ENCODE measurements at regions not wholly inside any gene's neighbourhood (a gene's known extent, or its start where the extent isn't known, plus 50 kb on each side); places are given as distances from the start of the nearest gene placed in this dataset.

- H3K36me3 ChIP-seq (ENCODE audit: control insufficient read depth in 2 of 2, insufficient read depth in 2 of 2, low read length in 1 of 2), result no peaks in the 10 kb centered on the region
- 95% methylated on average over 7 of the region's 7 CpGs for WGBS, 2 donors
- H3K4me1 ChIP-seq (ENCODE audit: control insufficient read depth in 2 of 2, insufficient read depth in 2 of 2, low read length in 1 of 2), result no peaks in the 10 kb centered on the region
- no peak overlapping the region for H3K27ac ChIP-seq (ENCODE audit: low read depth in 2 of 2, low read length in 1 of 2)
- no peaks in the 10 kb centered on the region for H3K27me3 ChIP-seq (ENCODE audit: control insufficient read depth in 1 of 2, insufficient read depth in 2 of 2, low read length in 2 of 2)
- no peak overlapping the region for H3K4me3 ChIP-seq (ENCODE audit: low read depth in 1 of 2, low read length in 2 of 2)
- peaks cover 0 to 2% of the 10 kb centered on the region in 2 donors for H3K9me3 ChIP-seq (ENCODE audit: control insufficient read depth in 2 of 2, insufficient read depth in 1 of 2, low read depth in 1 of 2, low read length in 1 of 2)
These were observed 251.4 kb downstream of the MSRB3 start for GRCh38 chr12:65529771-65530435.

GRCh38 chr12:65532162-65532561 is 253.7 kb downstream of the MSRB3 start:
- Histone ChIP-seq H3K9me3 (ENCODE audit: control insufficient read depth in 2 of 2, insufficient read depth in 1 of 2, low read depth in 1 of 2, low read length in 1 of 2) (peaks cover 0 to 2% of the 10 kb centered on the region in 2 donors), H3K4me1 (ENCODE audit: control insufficient read depth in 2 of 2, insufficient read depth in 2 of 2, low read length in 1 of 2) (no peaks in the 10 kb centered on the region), H3K4me3 (ENCODE audit: low read depth in 1 of 2, low read length in 2 of 2) (no peak overlapping the region), H3K27ac (ENCODE audit: low read depth in 2 of 2, low read length in 1 of 2) (no peak overlapping the region), H3K36me3 (ENCODE audit: control insufficient read depth in 2 of 2, insufficient read depth in 2 of 2, low read length in 1 of 2) (no peaks in the 10 kb centered on the region), H3K27me3 (ENCODE audit: control insufficient read depth in 1 of 2, insufficient read depth in 2 of 2, low read length in 2 of 2) (no peaks in the 10 kb centered on the region)
- 81 to 89% methylated on average over 2 of the region's 2 CpGs for WGBS, 2 donors

- H3K4me1 ChIP-seq (ENCODE audit: control insufficient read depth in 2 of 2, insufficient read depth in 2 of 2, low read length in 1 of 2), result no peaks in the 10 kb centered on the region
- no peaks in the 10 kb centered on the region for H3K27me3 ChIP-seq (ENCODE audit: control insufficient read depth in 1 of 2, insufficient read depth in 2 of 2, low read length in 2 of 2)
- no peak overlapping the region for H3K27ac ChIP-seq (ENCODE audit: low read depth in 2 of 2, low read length in 1 of 2)
- H3K9me3 ChIP-seq (ENCODE audit: control insufficient read depth in 2 of 2, insufficient read depth in 1 of 2, low read depth in 1 of 2, low read length in 1 of 2), result no peaks in the 10 kb centered on the region
- H3K4me3 ChIP-seq (ENCODE audit: low read depth in 1 of 2, low read length in 2 of 2), result no peak overlapping the region
- WGBS, 2 donors, result 57 to 64% methylated on average over 5 of the region's 5 CpGs
- H3K36me3 ChIP-seq (ENCODE audit: control insufficient read depth in 2 of 2, insufficient read depth in 2 of 2, low read length in 1 of 2), result no peaks in the 10 kb centered on the region
These were observed 254.3 kb downstream of the MSRB3 start for GRCh38 chr12:65532764-65533163.

GRCh38 chr12:65533177-65533883 is 254.8 kb downstream of the MSRB3 start:
- no peaks in the 10 kb centered on the region for H3K9me3 ChIP-seq (ENCODE audit: control insufficient read depth in 2 of 2, insufficient read depth in 1 of 2, low read depth in 1 of 2, low read length in 1 of 2)
- H3K27me3 ChIP-seq (ENCODE audit: control insufficient read depth in 1 of 2, insufficient read depth in 2 of 2, low read length in 2 of 2), result no peaks in the 10 kb centered on the region
- 50 to 52% methylated on average over 10 of the region's 10 CpGs for WGBS, 2 donors
- no peaks in the 10 kb centered on the region for H3K4me1 ChIP-seq (ENCODE audit: control insufficient read depth in 2 of 2, insufficient read depth in 2 of 2, low read length in 1 of 2)
- H3K27ac ChIP-seq (ENCODE audit: low read depth in 2 of 2, low read length in 1 of 2), result no peak overlapping the region
- no peak overlapping the region for H3K4me3 ChIP-seq (ENCODE audit: low read depth in 1 of 2, low read length in 2 of 2)
- no peaks in the 10 kb centered on the region for H3K36me3 ChIP-seq (ENCODE audit: control insufficient read depth in 2 of 2, insufficient read depth in 2 of 2, low read length in 1 of 2)

GRCh38 chr12:65534238-65534841 is 255.9 kb downstream of the MSRB3 start:
- H3K27me3 ChIP-seq (ENCODE audit: control insufficient read depth in 1 of 2, insufficient read depth in 2 of 2, low read length in 2 of 2), result no peaks in the 10 kb centered on the region
- H3K27ac ChIP-seq (ENCODE audit: low read depth in 2 of 2, low read length in 1 of 2), result no peak overlapping the region
- H3K9me3 ChIP-seq (ENCODE audit: control insufficient read depth in 2 of 2, insufficient read depth in 1 of 2, low read depth in 1 of 2, low read length in 1 of 2), result peaks cover 0 to under 1% of the 10 kb centered on the region in 2 donors
- no peaks in the 10 kb centered on the region for H3K4me1 ChIP-seq (ENCODE audit: control insufficient read depth in 2 of 2, insufficient read depth in 2 of 2, low read length in 1 of 2)
- WGBS, 2 donors, result 72 to 78% methylated on average over 8 of the region's 8 CpGs
- H3K36me3 ChIP-seq (ENCODE audit: control insufficient read depth in 2 of 2, insufficient read depth in 2 of 2, low read length in 1 of 2), result no peaks in the 10 kb centered on the region
- H3K4me3 ChIP-seq (ENCODE audit: low read depth in 1 of 2, low read length in 2 of 2), result no peak overlapping the region

- 76 to 78% methylated on average over 2 of the region's 2 CpGs for WGBS, 2 donors
- H3K9me3 ChIP-seq (ENCODE audit: control insufficient read depth in 2 of 2, insufficient read depth in 1 of 2, low read depth in 1 of 2, low read length in 1 of 2), result peaks cover 0 to 2% of the 10 kb centered on the region in 2 donors
- no peak overlapping the region for H3K27ac ChIP-seq (ENCODE audit: low read depth in 2 of 2, low read length in 1 of 2)
- H3K36me3 ChIP-seq (ENCODE audit: control insufficient read depth in 2 of 2, insufficient read depth in 2 of 2, low read length in 1 of 2), result no peaks in the 10 kb centered on the region
- H3K4me3 ChIP-seq (ENCODE audit: low read depth in 1 of 2, low read length in 2 of 2), result no peak overlapping the region
- no peaks in the 10 kb centered on the region for H3K27me3 ChIP-seq (ENCODE audit: control insufficient read depth in 1 of 2, insufficient read depth in 2 of 2, low read length in 2 of 2)
- H3K4me1 ChIP-seq (ENCODE audit: control insufficient read depth in 2 of 2, insufficient read depth in 2 of 2, low read length in 1 of 2), result no peaks in the 10 kb centered on the region
These were observed 257.5 kb downstream of the MSRB3 start for GRCh38 chr12:65535946-65536345.

- Histone ChIP-seq H3K27ac (ENCODE audit: low read depth in 2 of 2, low read length in 1 of 2) (no peak overlapping the region), H3K36me3 (ENCODE audit: control insufficient read depth in 2 of 2, insufficient read depth in 2 of 2, low read length in 1 of 2) (no peaks in the 10 kb centered on the region), H3K4me3 (ENCODE audit: low read depth in 1 of 2, low read length in 2 of 2) (no peak overlapping the region), H3K9me3 (ENCODE audit: control insufficient read depth in 2 of 2, insufficient read depth in 1 of 2, low read depth in 1 of 2, low read length in 1 of 2) (peaks cover 0 to 2% of the 10 kb centered on the region in 2 donors), H3K27me3 (ENCODE audit: control insufficient read depth in 1 of 2, insufficient read depth in 2 of 2, low read length in 2 of 2) (no peaks in the 10 kb centered on the region), H3K4me1 (ENCODE audit: control insufficient read depth in 2 of 2, insufficient read depth in 2 of 2, low read length in 1 of 2) (no peaks in the 10 kb centered on the region)
- 37 to 55% methylated on average over 3 of the region's 3 CpGs for WGBS, 2 donors
These were observed 257.9 kb downstream of the MSRB3 start for GRCh38 chr12:65536351-65536750.

GRCh38 chr12:65536876-65537681 is 258.6 kb downstream of the MSRB3 start:
- H3K27me3 ChIP-seq (ENCODE audit: control insufficient read depth in 1 of 2, insufficient read depth in 2 of 2, low read length in 2 of 2), result no peaks in the 10 kb centered on the region
- no peak overlapping the region for H3K4me3 ChIP-seq (ENCODE audit: low read depth in 1 of 2, low read length in 2 of 2)
- peaks cover 0 to 2% of the 10 kb centered on the region in 2 donors for H3K9me3 ChIP-seq (ENCODE audit: control insufficient read depth in 2 of 2, insufficient read depth in 1 of 2, low read depth in 1 of 2, low read length in 1 of 2)
- no peaks in the 10 kb centered on the region for H3K4me1 ChIP-seq (ENCODE audit: control insufficient read depth in 2 of 2, insufficient read depth in 2 of 2, low read length in 1 of 2)
- 18 to 29% methylated on average over 6 of the region's 6 CpGs for WGBS, 2 donors
- H3K27ac ChIP-seq (ENCODE audit: low read depth in 2 of 2, low read length in 1 of 2), result no peak overlapping the region
- no peaks in the 10 kb centered on the region for H3K36me3 ChIP-seq (ENCODE audit: control insufficient read depth in 2 of 2, insufficient read depth in 2 of 2, low read length in 1 of 2)

GRCh38 chr12:65537978-65538377 is 259.5 kb downstream of the MSRB3 start:
- no peaks in the 10 kb centered on the region for H3K4me1 ChIP-seq (ENCODE audit: control insufficient read depth in 2 of 2, insufficient read depth in 2 of 2, low read length in 1 of 2)
- H3K9me3 ChIP-seq (ENCODE audit: control insufficient read depth in 2 of 2, insufficient read depth in 1 of 2, low read depth in 1 of 2, low read length in 1 of 2), result peaks cover 0 to 2% of the 10 kb centered on the region in 2 donors
- 78 to 83% methylated on average over 1 of the region's 1 CpG for WGBS, 2 donors
- H3K27me3 ChIP-seq (ENCODE audit: control insufficient read depth in 1 of 2, insufficient read depth in 2 of 2, low read length in 2 of 2), result no peaks in the 10 kb centered on the region
- no peak overlapping the region for H3K27ac ChIP-seq (ENCODE audit: low read depth in 2 of 2, low read length in 1 of 2)
- H3K4me3 ChIP-seq (ENCODE audit: low read depth in 1 of 2, low read length in 2 of 2), result no peak overlapping the region
- H3K36me3 ChIP-seq (ENCODE audit: control insufficient read depth in 2 of 2, insufficient read depth in 2 of 2, low read length in 1 of 2), result no peaks in the 10 kb centered on the region

Data from esophagus (tissue), 2 donors.